ENCODE measurements at regions not wholly inside any gene's neighbourhood (a gene's known extent, or its start where the extent isn't known, plus 50 kb on each side); places are given as distances from the start of the nearest gene placed in this dataset.
"Not testable (repeated sequence)": the region's sequence is repeated elsewhere in the genome, so short reads cannot be mapped to it uniquely, and the experiment has no call there.

DNA sequence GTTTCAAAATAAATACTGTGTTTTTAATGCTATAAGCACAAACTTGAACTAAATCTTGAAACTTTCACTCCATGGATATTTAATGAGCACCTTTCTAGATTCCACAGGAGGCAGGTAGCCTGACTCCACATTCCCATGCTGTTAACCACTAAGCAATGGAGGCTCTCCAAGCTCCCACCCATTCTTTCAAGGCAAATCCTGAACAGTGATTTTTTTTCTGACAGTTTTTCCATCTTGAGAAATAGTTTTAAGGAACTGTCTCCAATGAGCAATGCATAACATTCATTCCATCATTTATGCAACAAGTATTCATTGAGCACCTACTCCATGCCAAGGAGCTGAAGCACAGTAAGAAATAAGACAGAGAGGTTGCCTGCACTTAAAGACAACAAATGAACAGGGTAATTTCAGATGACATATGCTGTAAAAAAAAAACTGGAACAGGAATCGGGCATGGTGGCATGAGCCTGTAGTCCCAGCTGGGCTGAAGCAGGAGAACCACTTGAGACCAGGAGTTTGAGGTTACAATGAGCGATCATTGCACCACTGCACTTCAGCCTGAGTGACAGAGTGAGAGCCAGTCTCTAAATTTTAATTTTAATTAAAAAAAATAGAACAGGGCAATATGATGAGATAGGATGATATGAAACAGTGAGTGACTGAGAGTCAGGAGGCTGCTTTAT lies 102.3 kb upstream of the CPSF6 start:
- no peak for DNase-seq

DNA sequence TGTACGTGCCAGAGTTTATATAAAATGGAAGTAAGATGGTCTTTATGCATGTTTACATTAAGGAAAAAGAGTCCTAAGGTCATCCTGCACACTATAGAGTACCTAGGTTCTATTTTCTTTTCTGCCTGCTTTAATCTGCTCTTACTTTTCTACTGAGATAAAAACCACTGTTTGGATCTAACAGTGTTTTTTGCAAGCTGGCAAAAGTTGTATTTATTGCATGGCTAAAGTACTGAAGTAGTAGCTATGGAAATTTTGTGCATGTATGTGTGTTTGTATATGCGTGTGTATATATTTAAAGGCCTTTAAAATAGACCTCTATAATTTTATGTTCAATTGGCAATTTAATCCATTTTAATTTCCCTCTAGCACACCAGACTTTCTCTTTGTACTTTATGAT lies 98.3 kb upstream of the CPSF6 start:
- DNase-seq = no peak

DNA sequence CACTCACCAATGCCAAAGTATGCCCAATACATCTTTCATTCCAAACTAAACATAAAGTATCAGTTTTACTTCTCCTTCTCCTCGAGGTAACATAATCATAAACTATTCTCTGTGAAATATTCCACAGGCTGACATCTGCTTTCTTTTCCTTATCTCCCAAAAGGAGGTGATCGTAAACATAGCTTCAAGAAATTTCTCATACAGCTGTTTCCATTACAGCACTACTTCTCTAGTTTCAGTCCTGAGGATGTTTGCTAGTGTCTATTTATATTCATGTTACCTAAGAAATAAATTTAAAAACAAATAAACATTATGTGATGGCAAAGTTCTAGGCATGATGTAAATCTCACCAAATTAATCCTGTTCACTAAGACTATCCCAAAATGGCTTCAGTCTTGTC lies 90.1 kb upstream of the CPSF6 start:
- DNase-seq = no peak

DNA sequence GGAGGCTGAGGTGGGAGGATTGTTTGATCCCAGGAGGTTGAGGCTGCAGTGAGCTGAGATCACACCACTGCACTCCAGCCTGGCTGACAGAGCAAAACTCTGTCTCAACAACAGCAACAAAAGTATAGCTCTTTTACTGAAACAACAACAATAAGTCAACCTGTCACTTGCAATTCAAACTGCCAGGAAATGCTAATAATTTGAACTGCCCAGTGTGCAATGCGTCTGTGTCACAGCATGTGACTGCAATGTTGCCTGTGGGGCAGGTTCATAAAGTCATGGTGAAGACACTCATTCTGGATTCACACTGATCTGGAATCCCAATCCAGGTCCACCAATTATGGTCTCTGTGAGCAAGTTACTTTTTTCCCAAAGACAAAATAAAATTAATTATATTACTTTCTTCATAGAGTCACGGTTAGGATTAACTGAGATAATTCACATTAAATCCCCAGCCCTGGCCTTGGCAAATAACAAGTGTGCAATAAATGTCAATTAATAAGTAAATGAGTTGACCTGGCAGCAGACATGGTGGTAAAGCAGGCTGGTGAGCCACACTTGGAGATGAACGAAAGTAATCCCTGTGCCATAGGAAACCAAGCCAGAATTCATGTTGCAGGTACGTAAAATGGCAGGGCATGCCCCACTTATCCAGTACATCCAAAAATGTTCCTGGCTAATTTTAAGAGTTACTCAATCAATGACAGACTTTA lies 89.1 kb upstream of the CPSF6 start:
- no peak for DNase-seq

DNA sequence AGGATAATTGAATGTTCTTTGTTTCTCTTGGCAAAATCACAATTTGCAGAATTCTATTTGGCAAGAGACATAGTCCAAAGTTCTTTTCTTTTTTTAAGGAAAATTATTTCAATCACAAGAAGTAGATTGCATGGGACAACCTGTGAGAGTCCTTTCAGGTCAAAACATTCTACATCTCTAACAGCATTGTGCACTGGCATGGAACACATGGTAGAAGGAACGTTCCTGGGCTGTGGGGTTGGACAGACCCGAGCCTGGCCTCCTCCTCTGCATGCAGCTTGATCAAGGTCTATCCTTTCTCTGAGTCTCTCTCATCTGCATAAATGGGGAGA lies 88.6 kb upstream of the CPSF6 start:
- DNase-seq = no peak

DNA sequence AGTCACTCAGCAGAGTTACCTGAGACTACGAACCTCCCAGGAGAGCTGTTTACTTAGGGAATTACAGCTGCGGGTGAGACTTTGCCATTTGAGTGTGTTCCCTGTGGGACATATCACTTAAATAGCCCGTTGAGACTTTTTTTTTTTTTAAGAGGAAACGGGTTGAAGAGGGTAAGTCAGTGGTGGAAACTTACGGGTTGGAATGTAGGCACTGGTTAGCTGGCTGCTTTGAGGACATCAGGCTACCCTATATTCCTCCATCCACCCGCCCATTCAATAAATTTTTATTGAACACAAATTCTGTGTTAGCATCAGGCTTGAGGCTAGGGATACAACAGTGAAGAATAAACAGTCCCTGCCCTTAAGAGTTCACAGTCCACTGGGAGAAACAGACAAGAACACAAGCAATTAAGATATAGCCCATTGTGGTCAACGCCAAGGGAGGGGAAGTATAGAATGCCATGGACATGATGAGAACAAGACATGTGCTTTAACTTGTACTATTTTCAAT lies 88.1 kb upstream of the CPSF6 start:
- no peak for DNase-seq

DNA sequence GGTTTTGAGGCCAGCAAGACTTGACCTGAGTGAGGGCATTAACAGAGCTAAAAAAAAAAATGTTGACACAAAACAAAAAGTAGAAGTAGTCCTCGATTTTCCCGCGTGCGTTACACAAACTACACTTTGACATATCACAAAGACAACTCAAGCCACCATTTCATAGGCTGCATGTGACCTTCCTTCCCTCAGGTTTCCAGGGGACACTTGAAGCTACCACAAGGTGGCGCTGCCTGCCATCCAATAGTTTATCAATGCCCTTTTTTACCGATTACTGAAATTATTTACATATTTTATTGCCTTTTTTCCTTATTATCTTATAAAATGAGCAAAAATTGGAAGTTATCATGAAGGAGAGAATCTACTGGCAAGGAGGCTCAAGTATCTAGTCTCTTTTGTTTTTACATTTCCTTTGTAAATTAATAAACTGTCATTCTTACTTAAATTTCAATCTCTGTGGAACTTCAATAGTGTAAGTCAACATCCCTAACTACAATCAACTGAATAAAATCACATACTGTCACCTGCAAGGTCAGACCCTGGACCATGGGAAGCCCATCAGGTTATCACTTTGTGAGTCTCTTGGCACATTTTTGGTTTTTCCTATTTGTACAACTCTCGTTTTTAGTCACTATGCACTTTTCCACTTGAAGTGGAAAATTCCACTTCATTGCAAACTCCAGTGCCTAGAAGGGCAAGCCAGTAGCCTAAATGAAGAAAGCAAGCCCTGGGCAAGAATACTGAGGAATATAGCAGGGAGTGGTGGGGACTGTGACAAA lies 84.6 kb upstream of the CPSF6 start:
- DNase-seq = peak; percentile 95

DNA sequence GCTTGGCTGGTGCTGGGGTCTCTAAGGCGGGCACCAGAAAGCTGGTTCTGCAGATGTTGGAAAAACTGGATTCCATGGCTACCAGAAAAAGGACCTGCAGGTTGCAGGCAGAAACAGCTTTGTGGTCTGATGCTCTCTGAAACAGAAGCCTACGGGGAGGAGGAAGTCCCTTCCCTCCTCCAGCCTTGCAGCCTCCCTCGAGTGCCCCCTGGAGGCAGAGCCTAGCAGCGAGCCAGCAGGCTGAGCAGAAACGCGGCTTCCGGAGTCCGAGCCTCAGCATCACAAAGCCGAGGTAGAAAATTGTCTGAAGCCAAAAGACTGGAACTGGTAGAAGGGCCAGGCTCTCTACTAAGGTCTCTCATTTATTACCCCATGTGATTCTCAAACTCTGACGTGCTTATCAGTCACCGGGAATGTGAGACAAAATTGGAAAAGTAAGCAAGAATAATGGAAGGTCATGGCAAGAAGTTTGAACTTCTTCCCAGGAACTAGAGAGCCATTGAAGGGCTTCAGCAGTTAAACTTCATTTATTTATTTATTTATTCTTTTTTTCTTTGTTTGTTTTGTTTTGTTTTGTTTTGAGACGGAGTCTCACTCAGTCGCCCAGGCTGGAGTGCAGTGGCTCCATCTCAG lies 82.2 kb upstream of the CPSF6 start:
- peak; percentile 93 for DNase-seq

DNA sequence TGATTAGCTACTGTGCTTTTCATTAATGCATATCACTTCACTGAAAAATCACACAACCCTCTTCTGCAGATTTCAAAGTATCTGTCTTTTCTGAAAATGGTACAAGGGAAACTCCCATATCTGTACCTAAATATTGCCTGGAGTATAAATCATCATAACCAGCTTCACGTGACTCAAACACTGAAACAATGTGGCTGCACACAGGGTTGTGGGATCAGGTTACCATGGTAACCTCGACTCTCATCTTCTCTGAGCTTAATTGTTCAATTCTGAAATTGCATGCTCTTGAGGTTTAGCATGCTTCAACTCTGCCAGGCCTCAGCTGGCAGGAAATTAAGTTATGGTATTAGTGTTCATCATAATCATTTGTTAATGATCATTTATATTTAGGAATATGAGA lies 77.5 kb upstream of the CPSF6 start:
- DNase-seq = no peak

DNA sequence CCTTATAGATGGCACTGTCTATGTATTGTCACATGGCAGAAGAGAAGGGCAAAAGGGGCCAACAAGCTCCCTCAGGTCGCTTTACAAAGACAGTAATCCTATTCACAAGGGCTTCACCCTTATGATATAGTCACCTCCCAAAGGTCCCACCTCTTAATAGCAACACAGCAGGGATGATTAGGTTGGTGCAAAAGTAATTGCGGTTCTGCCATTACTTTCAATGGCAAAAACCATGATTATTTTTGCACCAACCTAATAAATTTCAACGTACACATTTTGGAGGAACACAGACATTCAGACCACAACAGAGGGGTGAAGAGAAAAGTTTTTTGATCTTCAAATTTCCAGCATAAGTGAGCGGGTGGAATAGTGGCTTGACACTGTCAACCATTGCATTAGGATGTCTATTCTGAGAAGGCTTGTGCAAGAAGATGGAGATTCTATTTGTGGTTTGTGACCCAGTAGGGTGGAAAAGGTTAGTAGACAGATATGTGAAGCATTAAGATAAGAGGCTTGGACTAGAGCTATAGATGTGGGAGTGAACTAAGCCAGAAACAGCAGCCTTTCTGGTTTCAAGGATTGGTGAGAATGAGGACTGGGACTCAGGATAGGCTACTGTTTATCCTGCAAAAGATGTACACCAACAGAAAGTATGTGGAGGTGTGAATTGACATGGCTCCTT lies 75.5 kb upstream of the CPSF6 start:
- peak; percentile 13 for DNase-seq

DNA sequence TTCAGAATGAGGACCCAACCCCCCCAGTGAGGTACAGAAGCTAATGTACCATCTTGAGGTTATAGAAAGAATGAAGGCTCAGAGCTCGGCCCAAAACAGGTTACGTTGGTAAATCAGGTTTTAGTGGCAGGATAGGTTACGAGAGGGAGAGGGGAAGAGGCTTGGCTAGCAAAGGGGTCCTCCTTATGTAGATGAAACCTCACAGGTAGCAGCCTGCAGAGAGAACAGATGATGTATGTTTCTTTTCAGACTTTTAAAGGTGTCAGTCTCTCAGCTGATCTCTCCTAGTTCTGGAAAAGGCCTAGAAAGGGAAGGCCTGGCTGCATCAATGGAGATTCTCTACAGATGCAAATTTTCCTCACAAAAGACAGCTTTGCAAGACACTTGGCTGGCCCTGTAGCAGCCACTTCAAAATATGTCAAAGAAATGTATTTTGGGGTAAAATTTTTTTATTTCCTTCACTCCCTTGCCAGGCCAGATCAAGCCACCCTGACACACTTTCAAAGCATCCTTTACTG lies 71.7 kb upstream of the CPSF6 start:
- no peak for DNase-seq

DNA sequence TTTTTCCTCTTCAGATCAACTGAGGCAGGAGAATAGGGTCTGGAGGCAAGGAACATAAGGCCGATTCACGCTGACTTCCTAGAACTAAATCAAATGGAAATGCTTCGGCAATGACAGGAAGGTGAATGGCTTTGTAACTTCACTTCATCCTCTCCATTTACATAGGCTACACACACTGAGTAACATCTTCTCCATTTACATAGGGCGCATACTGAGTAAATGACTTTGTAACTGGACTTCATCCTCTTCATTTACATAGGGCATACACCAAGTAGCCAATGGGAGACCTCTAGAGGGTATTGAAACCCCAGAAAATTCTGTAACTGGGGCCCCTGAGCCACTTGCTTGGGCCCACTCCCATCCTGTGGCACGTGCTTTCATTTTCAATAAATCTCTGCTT lies 71.0 kb upstream of the CPSF6 start:
- DNase-seq = no peak

DNA sequence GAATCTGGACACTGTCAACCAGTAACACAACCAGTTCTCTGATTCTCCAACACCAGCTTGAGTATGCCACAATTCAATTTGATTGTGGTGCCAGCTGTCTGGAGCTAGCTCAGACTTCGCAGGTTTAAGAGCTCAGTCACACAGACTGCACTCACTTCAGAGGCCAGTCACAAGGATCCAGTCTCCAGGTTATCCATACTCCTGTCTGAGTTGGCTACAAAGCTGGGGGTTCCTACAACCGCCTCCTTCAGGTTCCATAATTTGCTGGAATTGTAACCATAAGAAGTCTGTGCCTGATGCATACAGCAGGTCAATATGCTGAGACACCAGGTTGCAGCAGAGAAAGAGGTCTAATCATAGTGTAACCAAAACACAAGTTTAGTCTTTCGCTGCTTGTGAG lies 70.5 kb upstream of the CPSF6 start:
- DNase-seq = no peak

DNA sequence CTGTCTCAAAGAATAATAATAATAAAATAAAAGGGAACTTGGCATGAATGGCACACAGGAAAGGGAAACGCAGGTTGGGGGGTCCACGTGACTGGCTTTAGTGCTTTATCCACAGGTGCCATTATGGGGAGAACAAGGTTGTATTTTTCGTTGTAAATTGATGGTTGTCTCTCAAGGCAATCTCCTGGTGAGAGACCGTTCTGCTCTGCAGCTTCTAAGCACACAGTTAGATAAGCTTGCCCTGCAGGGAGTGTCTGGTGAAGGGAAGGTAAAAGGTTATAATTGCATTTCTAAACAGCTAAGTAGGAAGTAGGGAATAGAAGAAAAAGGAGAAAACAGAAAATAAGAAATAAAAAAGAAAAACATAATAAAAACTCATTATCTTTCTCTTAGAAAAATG lies 69.1 kb upstream of the CPSF6 start:
- DNase-seq = no peak

DNA sequence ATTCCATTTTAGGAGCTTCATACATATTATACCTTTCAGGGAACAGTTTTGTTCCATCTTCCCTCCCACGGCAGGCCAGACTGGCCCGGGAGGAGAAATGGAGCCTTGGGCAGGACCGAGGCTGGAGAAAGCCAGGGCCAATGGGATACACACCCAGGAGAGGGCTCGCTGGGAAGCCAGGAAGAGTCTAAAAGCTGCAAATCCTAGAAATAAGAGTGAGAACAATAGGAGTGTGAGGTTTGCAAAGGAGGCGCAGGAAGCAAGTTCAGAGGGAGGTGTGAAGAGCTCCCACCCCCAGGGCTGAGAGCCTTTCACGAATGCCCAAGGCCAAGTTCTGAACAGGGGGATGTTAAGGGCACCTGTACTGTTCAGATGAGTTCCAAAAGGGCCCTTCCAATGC lies 67.5 kb upstream of the CPSF6 start:
- DNase-seq = no peak

DNA sequence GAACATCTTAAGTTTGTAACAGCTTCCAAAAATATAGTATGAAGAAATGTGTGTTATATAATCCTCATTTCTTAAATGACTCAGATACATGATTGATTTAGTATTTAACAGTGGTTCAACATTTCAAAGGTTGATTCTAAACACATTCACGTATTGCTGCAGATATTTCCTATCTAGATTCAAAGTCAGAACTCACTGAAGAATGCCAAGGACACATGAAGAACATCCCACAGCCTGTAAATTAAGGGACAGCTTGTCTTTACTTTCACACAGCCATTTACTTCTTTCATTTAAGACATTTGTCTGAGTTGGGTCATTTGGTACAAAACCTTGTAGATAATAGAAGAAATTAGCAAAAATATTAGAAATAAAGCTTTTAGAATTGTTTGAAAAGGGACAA lies 66.9 kb upstream of the CPSF6 start:
- no peak for DNase-seq

DNA sequence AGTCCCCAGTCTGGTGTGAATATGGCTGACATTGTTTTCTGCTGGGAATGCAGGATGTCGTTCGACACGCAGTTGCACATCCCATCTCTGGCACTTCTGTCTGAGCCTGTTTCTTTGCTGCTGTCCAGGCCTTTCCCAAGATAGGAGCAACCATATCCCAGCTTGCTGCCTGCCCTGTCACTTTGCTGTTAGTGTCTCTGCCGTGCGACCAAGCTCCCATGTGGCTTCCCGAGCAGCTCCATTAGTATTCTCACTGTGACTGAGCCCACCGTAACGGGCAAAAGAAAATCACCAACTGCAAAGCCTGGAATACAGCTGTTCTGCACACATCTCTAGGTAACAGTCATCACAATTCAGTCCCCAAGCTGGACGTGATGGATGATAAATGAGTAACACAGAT lies 66.0 kb upstream of the CPSF6 start:
- DNase-seq = no peak

DNA sequence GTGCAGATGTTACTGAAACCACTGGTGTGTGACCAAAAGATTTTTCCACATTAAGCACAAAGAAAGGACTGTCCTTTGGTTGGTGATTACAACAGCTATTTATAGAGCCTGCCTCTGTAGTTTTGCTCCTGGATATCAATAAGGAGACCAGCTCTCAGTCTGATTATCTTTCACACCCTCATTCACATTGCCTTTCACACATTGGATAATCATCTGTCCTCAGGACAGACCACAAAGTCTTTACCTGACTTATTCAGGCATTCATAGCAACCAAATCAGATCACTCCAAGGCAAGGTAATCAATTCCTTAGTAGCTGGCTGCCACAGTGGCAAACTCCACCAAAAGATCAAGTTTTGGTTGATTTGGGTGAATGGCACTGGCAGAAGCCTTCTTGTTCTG lies 59.6 kb upstream of the CPSF6 start:
- DNase-seq = peak; percentile 54

DNA sequence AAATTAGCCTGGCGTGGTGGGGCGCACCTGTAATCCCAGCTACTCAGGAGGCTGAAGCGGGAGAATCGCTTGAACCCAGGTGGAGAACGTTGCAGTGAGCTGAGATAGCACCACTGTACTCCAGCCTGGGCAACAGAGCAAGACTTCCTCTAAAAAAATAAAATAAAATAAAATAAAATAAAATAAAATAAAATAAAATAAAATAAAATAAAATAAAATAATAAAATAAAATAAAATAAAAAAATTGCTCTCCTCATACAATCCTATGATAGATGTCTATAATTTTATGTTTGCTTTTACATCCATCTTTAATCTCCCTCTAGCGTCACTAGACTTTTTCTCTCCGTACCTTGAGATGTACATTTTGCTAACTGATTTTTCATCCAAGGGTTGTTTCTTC lies 51.8 kb upstream of the CPSF6 start:
- not testable (repeated sequence) for DNase-seq

DNA sequence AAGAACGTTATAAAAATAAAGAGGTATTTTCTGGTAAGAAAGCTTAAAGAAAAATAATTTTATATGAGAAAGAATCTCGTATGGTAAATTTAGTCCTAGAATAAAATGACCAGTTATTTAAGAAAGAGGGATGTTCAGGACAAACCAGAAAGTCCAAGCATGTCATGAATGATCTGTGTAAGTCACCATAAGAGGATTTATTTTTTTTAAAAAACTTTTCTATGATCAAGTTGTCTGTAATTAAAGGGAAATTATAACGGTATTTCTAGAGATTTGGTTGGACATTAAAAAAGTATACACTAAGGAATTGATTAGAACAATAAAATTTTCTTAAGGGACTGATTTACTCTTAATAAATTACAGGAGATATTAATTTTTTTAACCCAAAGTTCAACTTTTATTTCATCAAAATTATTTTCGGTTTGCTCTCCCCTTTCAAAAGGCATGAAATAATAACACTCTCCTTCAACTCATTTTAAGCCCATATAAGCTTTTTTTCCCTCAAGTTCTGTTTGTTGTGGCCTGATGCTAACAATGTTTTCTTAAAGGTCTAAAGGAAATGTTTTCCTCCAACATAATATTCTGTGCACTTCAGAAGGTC lies 49.9 kb upstream of the CPSF6 start:
- DNase-seq = no peak

All from hematopoietic multipotent progenitor cell treated with erythropoietin and hydrocortisone succinate and interleukin-3 and kit ligand, for 6 days (in vitro differentiated cells).